Lower lobe of right lung (tissue), 2 donors: ENCODE measurements at regions not wholly inside any gene's neighbourhood (a gene's known extent, or its start where the extent isn't known, plus 50 kb on each side); places are given as distances from the start of the nearest gene placed in this dataset.

ENCODE experiments used
- ATAC-seq, 2 donors: fragments of 200-7000 bp; cut with Tn5 transposase; one replicate each; pipeline ENCODE4 v1.9.1; 2020 to 2022; ENCODE audit warnings: mild to moderate bottlenecking in 2 of 2, moderate library complexity in 2 of 2
- DNase-seq: peaks from one replicate; pipeline ENCODE4 v3.0.0-alpha.2; 2020
- H3K27ac ChIP-seq: fragments of 200-600 bp; one replicate; pipeline ENCODE4 v1.8.0; 2022
- H3K27me3 ChIP-seq: fragments of 200-600 bp; one replicate; pipeline ENCODE4 v1.8.0; 2022; ENCODE audit warnings: low read depth
- H3K36me3 ChIP-seq: fragments of 200-600 bp; one replicate; pipeline ENCODE4 v1.8.0; 2022; ENCODE audit warnings: mild to moderate bottlenecking
- H3K4me1 ChIP-seq: fragments of 200-600 bp; one replicate; pipeline ENCODE4 v1.8.0; 2022
- H3K4me3 ChIP-seq: fragments of 200-600 bp; one replicate; pipeline ENCODE4 v1.8.0; 2022; ENCODE audit warnings: mild to moderate bottlenecking
- H3K9me3 ChIP-seq: fragments of 200-600 bp; one replicate; pipeline ENCODE4 v1.8.0; 2022
- CTCF ChIP-seq: fragments of 200-600 bp; IDR thresholded peaks from one replicate; pipeline ENCODE4 v1.8.0; 2022; ENCODE audit warnings: antibody characterized with exemption, mild to moderate bottlenecking
- intact Hi-C: fragments of 100-400 bp; cut with DNase I; formaldehyde crosslinking; loops from one replicate; pipeline ENCODE4 v1.11.0; 2022
- donor health status: DM: no; HTN: yes; CAD: no; lungs with severe emphysema.

- no peak overlapping the region for H3K27ac ChIP-seq
- H3K4me3 ChIP-seq, result no peak overlapping the region
- no peaks in the 10 kb centered on the region for H3K4me1 ChIP-seq
- no peaks in the 10 kb centered on the region for H3K27me3 ChIP-seq
- intact Hi-C loops, result no loop called here
- H3K36me3 ChIP-seq, result no peaks in the 10 kb centered on the region
- ATAC-seq, result no peak
- no peaks in the 10 kb centered on the region for H3K9me3 ChIP-seq
- no peak for DNase-seq
- TF ChIP-seq CTCF, result no peak
These were observed 187.5 kb downstream of the EVX1 start for GRCh38 chr7:27430105-27430504.

GRCh38 chr7:27431465-27431864 lies 188.9 kb downstream of the EVX1 start:
- H3K4me3 ChIP-seq, result no peak overlapping the region
- DNase-seq (no peak), ATAC-seq (no peak)
- H3K4me1 ChIP-seq, result no peaks in the 10 kb centered on the region
- no peaks in the 10 kb centered on the region for H3K36me3 ChIP-seq
- no peak for TF ChIP-seq CTCF
- H3K27me3 ChIP-seq, result no peaks in the 10 kb centered on the region
- H3K27ac ChIP-seq, result no peak overlapping the region
- intact Hi-C loops, result no loop called here
- no peaks in the 10 kb centered on the region for H3K9me3 ChIP-seq

- TF ChIP-seq CTCF, result no peak
- intact Hi-C loops, result no loop called here
These were observed 191.0 kb downstream of the EVX1 start for GRCh38 chr7:27433581-27433980.

GRCh38 chr7:27434756-27435400 lies 192.3 kb downstream of the EVX1 start:
- Histone ChIP-seq H3K4me3 (no peak overlapping the region), H3K36me3 (no peaks in the 10 kb centered on the region), H3K9me3 (no peaks in the 10 kb centered on the region), H3K27me3 (no peaks in the 10 kb centered on the region), H3K27ac (no peak overlapping the region), H3K4me1 (no peaks in the 10 kb centered on the region)
- no peak for TF ChIP-seq CTCF
- intact Hi-C loops, result no loop called here
- no peak for ATAC-seq
- no peak for DNase-seq

More at GRCh38 chr7:27433581-27433980, 191.0 kb downstream of the EVX1 start:
- Histone ChIP-seq H3K9me3 (no peaks in the 10 kb centered on the region), H3K27me3 (no peaks in the 10 kb centered on the region), H3K4me1 (no peaks in the 10 kb centered on the region), H3K4me3 (no peak overlapping the region), H3K36me3 (no peaks in the 10 kb centered on the region), H3K27ac (no peak overlapping the region)
- no peak for ATAC-seq
- no peak for DNase-seq

- ATAC-seq, result no peak
- no peak for TF ChIP-seq CTCF
These were observed 192.9 kb downstream of the EVX1 start for GRCh38 chr7:27435461-27435860.

More at GRCh38 chr7:27435461-27435860, 192.9 kb downstream of the EVX1 start:
- no peak overlapping the region for H3K4me3 ChIP-seq
- no peaks in the 10 kb centered on the region for H3K27me3 ChIP-seq
- no peak for DNase-seq
- H3K4me1 ChIP-seq, result no peaks in the 10 kb centered on the region
- no peaks in the 10 kb centered on the region for H3K36me3 ChIP-seq
- intact Hi-C loops, result no loop called here
- H3K27ac ChIP-seq, result no peak overlapping the region
- H3K9me3 ChIP-seq, result no peaks in the 10 kb centered on the region
